HG02970 (cell line): ENCODE measurements at regions not wholly inside any gene's neighbourhood (a gene's known extent, or its start where the extent isn't known, plus 50 kb on each side); places are given as distances from the start of the nearest gene placed in this dataset.

Source experiments
- ATAC-seq: cut with Tn5 transposase; IDR thresholded peaks from one replicate; pipeline ENCODE4 v1.9.1; 2021; ENCODE audit warnings: mild to moderate bottlenecking, moderate library complexity, moderate number of reproducible peaks; ENCODE audit not compliant: unreplicated experiment, low FRiP score

DNA sequence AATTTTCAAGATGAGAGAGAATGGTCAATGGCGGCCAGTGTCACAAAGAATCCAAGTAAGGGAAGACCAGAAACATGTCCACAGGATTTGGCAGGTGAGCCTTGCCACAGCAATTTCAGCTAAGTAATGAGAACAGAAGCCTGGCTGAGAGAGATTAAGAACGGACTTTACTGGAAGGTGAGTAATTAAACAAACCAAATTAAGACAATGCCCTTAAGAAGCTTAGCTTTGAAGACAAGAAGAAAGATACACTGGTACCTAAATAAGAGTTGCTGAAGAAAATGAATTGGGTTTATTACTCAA lies 145.4 kb upstream of the PLEKHG7 start:
- ATAC-seq: no peak

GRCh38 chr12:92556637-92557421 lies 146.0 kb upstream of the PLEKHG7 start:
- ATAC-seq: no peak

DNA sequence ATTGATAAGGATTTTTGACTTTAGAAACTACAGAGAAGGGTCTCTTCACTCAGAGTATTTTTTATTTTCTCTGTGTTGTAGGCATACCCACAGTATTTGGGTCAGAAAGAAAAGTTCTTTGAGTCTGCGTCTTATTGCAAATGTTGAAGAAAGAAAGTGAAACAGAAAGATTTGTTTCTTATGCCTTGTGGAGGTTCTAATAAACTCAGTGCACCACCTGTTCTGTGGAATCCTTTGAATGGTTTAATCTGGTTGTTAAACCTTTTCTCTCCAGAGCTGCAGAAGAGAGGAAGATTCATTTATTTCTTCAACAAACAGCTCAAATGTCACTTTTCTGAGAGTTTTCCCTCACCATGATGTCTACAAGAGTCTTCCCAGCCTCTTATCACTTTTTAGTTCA lies 146.6 kb upstream of the PLEKHG7 start:
- no peak for ATAC-seq

- no peak for ATAC-seq
Observed at GRCh38 chr12:92554158-92555073, 148.4 kb upstream of the PLEKHG7 start.

DNA sequence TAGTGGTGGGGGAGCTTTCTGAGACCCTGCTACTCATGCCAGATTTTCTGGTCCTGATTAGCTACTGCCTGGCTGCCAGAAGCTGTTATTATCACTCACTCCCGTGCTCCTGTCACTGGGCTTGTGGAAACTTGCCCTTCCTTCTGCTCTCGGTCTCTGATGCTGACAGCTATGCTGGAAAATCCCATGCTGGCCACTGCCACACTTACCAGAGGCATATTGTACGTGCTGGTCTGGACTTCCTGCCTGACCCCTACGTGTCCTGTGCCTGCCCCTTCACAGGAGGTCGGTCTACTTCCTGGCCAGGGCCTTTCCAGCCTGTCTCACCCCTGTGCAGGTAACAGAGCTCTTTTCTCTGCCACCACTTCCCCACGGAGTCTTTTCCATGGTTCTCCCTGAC lies 149.4 kb upstream of the PLEKHG7 start:
- no peak for ATAC-seq

DNA sequence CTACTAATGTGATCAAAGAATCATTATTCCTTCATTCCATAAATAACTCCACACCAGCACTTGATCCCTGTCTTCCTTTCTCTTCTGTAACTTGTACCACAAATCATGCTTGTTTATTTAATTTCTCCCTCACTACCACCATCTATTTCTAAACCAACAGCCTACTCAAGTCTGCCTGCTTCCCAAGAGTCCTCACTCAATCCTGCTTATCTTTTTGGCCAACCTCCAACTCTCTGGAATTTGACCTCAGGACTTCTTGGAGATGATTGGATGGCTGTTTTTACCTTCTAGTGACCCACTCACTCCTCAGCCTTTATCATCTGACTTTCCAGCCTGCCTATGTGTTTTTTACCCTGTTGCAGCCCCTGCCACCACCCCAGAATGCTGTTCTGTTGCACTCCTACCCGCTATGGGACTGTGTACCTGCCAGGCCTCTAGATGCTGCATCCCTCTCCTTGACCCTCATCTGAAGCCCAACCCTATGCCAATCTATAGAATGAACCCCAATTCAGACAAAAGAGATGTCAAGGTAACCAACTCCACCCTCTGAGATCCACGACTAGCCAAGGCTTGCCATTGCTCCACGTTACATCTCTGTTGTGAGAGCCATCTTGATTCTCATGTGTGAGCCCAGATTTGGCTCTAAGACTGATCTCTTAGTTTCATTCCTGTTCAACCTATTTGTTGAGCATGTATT lies 150.2 kb upstream of the PLEKHG7 start:
- no peak for ATAC-seq

DNA sequence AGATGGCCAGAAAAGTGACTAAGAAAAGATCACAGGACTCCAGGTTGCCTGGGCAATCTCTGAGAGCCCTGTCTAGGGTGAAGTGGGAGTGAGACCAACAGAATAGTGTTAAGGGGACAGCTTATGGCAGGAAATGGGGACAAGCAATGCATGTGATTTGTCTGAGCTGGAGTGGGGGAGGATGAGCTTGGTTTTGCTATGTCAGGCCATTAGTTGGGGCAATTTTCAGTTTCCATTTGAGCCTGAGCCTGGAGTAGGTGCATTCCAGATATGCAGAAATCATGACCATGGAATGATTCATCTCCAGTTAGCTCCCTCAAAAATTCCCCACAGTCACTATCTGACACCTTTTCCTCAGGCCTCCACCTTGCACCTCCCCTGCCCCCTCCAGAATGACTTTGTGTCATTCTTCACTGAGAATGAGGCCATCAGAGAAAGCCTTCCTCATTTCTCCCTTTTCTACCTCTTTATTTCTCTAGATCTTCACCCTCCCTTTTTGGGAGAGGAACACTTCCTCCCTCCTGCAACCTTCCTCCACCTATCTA lies 150.9 kb upstream of the PLEKHG7 start:
- ATAC-seq: peak; percentile 45

GRCh38 chr12:92551210-92551609 lies 151.6 kb upstream of the PLEKHG7 start:
- ATAC-seq: no peak

DNA sequence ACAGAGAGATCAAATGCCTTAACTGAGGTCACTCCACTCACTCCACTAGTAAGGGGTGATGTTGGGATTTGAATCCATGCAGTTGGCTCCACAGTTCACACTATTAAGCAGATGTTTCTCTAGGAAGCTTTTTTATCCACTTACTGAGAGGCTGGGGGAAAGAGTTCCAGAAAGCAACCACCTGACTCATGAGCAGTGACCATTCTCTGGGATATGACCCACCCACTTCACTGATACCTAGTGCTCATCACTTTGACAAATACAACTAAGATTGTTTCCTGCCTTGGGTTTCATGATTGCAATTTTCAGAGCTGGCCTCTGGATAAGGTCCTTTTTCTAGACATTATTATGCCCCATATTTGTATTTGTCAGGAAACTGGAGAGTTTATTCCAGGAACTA lies 152.1 kb upstream of the PLEKHG7 start:
- no peak for ATAC-seq

DNA sequence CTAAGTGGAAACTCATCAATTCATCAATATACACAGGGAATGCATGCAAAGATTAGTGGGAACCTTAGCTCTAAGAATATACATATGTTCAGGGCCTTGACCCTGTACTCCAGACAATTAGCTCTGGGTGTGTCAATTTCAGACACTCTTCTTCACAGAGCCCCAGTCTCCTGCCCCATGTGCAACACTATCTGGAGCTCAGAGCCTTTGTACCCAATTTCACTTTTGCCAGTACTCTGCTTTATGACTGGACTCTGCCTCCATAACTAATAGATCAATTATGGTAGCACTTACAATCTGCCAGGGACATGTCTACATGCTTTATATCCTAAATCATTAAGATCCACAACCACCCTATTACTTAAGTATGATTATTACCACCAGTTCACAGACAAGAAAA lies 152.5 kb upstream of the PLEKHG7 start:
- no peak for ATAC-seq

DNA sequence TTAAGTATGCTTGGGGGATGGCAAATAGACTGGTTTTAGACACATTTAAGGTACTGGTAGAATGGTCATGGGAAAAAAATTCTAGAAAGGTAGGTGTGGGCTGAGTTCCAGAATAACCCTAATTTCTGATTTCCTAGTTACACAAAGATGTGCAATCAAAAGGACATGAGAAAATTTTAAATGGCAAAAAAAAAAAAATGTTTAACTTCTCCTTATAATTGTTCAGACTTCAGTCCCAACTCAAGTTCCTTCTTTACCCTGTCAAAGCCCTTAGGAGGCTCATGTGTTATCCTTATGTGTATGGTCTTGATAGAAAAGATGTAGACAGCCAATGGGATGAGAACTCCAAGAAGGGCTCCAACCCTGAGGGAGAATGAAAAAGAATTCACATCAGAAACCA lies 153.3 kb upstream of the PLEKHG7 start:
- no peak for ATAC-seq

DNA sequence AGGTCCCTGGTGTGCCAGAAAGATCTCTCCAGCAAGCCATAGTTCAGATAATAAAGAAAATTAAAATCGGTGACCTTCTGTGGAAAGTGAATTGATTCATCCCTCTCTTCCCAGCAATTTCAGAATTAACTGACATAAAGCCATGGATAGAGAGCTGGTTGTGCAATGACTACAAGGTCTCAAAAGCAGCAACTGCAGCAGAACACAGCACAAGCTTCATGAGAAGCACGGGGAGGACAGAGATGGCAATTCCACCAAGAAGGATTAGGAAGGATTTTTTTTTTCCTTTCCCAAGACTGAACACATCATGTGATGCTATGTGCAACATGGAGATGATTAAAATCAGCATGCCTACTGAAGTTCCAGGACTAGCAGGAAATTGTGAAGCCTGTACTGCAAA lies 154.9 kb upstream of the PLEKHG7 start:
- no peak for ATAC-seq

GRCh38 chr12:92547420-92547819 lies 155.4 kb upstream of the PLEKHG7 start:
- peak; percentile 1 for ATAC-seq

- peak; percentile 61 for ATAC-seq
Observed at GRCh38 chr12:92546635-92547348, 156.0 kb upstream of the PLEKHG7 start.

GRCh38 chr12:92546259-92546634 lies 156.5 kb upstream of the PLEKHG7 start:
- peak; percentile 24 for ATAC-seq

DNA sequence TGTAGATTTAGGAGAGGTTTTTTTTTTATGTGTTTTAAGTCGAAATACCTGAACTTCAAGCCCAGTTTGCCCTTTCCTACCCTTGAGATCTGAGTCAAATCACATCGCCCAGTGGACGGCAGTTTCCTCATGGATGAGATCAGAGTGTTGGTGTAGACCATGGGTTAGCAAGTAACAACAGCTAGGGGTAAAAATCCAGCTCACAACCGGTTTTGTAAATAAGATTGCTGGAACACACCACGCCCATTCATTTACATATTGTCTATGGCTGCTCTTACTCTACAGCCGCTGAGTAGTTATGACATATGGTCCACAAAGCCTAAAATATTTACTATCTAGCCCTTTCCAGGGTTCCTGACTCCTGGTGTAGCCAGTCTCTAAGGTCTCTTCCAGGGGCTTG lies 158.5 kb upstream of the PLEKHG7 start:
- no peak for ATAC-seq

- no peak for ATAC-seq
Observed at GRCh38 chr12:92543840-92544239, 158.9 kb upstream of the PLEKHG7 start.

- no peak for ATAC-seq
Observed at GRCh38 chr12:92543359-92543758, 159.4 kb upstream of the PLEKHG7 start.

- ATAC-seq: no peak
Observed at GRCh38 chr12:92541731-92542130, 161.1 kb upstream of the PLEKHG7 start.

DNA sequence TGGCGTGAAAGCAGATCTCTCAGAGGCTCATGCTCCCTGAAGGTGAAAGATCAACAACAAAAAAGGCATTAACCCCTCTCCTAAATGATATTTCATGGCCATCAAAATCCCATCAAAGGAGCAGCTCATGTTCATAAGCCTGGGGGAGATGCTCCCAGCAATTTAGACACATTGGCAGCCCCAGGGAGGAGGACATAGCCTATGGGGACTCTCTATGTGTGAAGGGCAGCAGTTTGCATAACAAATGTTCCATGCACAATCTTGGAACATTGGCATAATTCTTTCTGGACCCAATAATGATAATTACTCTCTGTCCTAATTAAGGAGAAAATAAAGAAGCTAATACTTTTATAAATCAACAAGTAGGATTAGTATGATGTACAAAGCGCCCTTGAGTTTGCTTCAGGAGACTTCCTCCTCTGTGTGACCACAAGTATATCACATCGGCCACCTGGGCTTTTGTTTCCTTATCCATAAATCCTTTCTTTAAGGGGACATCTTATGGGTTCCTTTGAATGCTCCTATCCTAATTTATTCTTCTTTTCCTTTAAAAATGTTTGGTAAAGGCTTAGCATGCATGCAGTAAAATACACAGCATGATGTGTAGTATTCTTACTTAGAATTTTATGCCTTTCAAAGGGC lies 161.9 kb upstream of the PLEKHG7 start:
- ATAC-seq: no peak
